GM10266 (cell line): ENCODE measurements at regions not wholly inside any gene's neighbourhood (a gene's known extent, or its start where the extent isn't known, plus 50 kb on each side); places are given as distances from the start of the nearest gene placed in this dataset.

ENCODE experiments used
- DNase-seq: peaks from one replicate; pipeline ENCODE4 v3.0.0; 2012; ENCODE audit errors: extremely low spot score
- CTCF ChIP-seq: IDR thresholded peaks from 2 replicates; pipeline ENCODE4 v1.5.1; 2012; ENCODE audit warnings: mild to moderate bottlenecking, low read depth; ENCODE audit not compliant: control insufficient read depth, insufficient read depth; ENCODE audit errors: missing control alignments

GRCh38 chr15:69505956-69506556 is 53.4 kb downstream of the RPLP1 start:
- no peak for TF ChIP-seq CTCF
- no peak for DNase-seq

GRCh38 chr15:69508659-69509058 is 56.0 kb downstream of the RPLP1 start:
- no peak for DNase-seq
- no peak for TF ChIP-seq CTCF

GRCh38 chr15:69509131-69509530 is 56.5 kb downstream of the RPLP1 start:
- no peak for DNase-seq
- TF ChIP-seq CTCF, result no peak

GRCh38 chr15:69510556-69510955 is 57.9 kb downstream of the RPLP1 start:
- DNase-seq, result no peak
- TF ChIP-seq CTCF, result no peak

GRCh38 chr15:69511015-69511414 is 58.4 kb downstream of the RPLP1 start:
- no peak for TF ChIP-seq CTCF

GRCh38 chr15:69511716-69512340 is 59.2 kb downstream of the RPLP1 start:
- DNase-seq, result no peak
- TF ChIP-seq CTCF, result no peak

More at GRCh38 chr15:69511015-69511414, 58.4 kb downstream of the RPLP1 start:
- DNase-seq, result no peak

- no peak for TF ChIP-seq CTCF
- DNase-seq, result no peak
Measured at GRCh38 chr15:69513450-69513960, 60.9 kb downstream of the RPLP1 start.
